ENCODE measurements at regions not wholly inside any gene's neighbourhood (a gene's known extent, or its start where the extent isn't known, plus 50 kb on each side); places are given as distances from the start of the nearest gene placed in this dataset.

GRCh38 chr3:107025961-107026360 lies 351.3 kb upstream of the CCDC54 start:
- TF ChIP-seq CTCF (IDR thresholded peaks at IDR 0.05) (no peak), EP300 (IDR thresholded peaks at IDR 0.05; ENCODE audit: low read depth) (no peak), POLR2A (IDR thresholded peaks at IDR 0.05) (no peak)

All from transverse colon (tissue), 3 donors.